ENCODE measurements at regions not wholly inside any gene's neighbourhood (a gene's known extent, or its start where the extent isn't known, plus 50 kb on each side); places are given as distances from the start of the nearest gene placed in this dataset.

DNA sequence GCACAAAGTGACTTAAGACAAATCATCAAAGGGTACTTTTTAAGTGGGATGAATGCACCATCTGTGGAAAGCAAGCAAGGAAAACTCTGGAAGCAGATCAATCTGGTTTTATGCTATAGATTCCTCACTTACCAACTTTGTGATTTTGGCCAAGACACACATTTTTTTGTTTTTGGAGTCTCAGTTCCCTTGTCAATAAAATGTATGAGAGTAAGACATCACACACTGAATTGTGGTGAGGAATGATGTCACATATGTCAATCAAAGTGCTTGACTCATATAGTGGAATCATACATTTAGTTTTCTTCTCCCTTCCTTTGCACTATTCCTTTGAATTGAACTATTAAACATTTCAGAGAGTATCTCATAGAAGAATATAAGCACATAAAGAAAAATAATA lies 620.5 kb upstream of the CITED2 start:
- DNase-seq, result no peak
- no peak overlapping the region for H3K4me3 ChIP-seq
- no peaks in the 10 kb centered on the region for H3K36me3 ChIP-seq
- ATAC-seq, result no peak
- H3K9me3 ChIP-seq, result no peaks in the 10 kb centered on the region
- no peaks in the 10 kb centered on the region for H3K27me3 ChIP-seq (ENCODE audit: low read depth)
- no peak for TF ChIP-seq CTCF (IDR thresholded peaks at IDR 0.05)
- no peak overlapping the region for H3K27ac ChIP-seq
- intact Hi-C loops (cut with DNase I), result no loop called here
- peaks cover 7% of the 10 kb centered on the region for H3K4me1 ChIP-seq

GRCh38 chr6:139990856-139991465 lies 616.5 kb upstream of the CITED2 start:
- intact Hi-C loops (cut with DNase I), result no loop called here
- Histone ChIP-seq H3K36me3 (no peaks in the 10 kb centered on the region), H3K4me1 (peaks cover 10% of the 10 kb centered on the region), H3K9me3 (no peaks in the 10 kb centered on the region), H3K27ac (no peak overlapping the region), H3K4me3 (no peak overlapping the region), H3K27me3 (ENCODE audit: low read depth) (no peaks in the 10 kb centered on the region)
- DNase-seq, result no peak
- ATAC-seq, result peak; percentile 45 to 85
- no peak for TF ChIP-seq CTCF (IDR thresholded peaks at IDR 0.05)

GRCh38 chr6:139990026-139990686 lies 615.7 kb upstream of the CITED2 start:
- Histone ChIP-seq H3K9me3 (no peaks in the 10 kb centered on the region), H3K36me3 (no peaks in the 10 kb centered on the region), H3K27ac (no peak overlapping the region), H3K27me3 (ENCODE audit: low read depth) (no peaks in the 10 kb centered on the region), H3K4me1 (peaks cover 10% of the 10 kb centered on the region), H3K4me3 (no peak overlapping the region)
- peak; percentile 35 to 43 for ATAC-seq
- no peak for TF ChIP-seq CTCF (IDR thresholded peaks at IDR 0.05)
- intact Hi-C loops (cut with DNase I), result no loop called here
- DNase-seq, result no peak

GRCh38 chr6:139988685-139989084 lies 614.2 kb upstream of the CITED2 start:
- intact Hi-C loops (cut with DNase I), result no loop called here
- H3K9me3 ChIP-seq, result no peaks in the 10 kb centered on the region

GRCh38 chr6:139987091-139987490 lies 612.6 kb upstream of the CITED2 start:
- intact Hi-C loops (cut with DNase I), result no loop called here
- H3K27ac ChIP-seq, result no peak overlapping the region
- H3K4me1 ChIP-seq, result peaks cover 20% of the 10 kb centered on the region
- H3K9me3 ChIP-seq, result no peaks in the 10 kb centered on the region
- no peaks in the 10 kb centered on the region for H3K27me3 ChIP-seq (ENCODE audit: low read depth)
- ATAC-seq (no peak), DNase-seq (no peak)
- H3K4me3 ChIP-seq, result no peak overlapping the region
- H3K36me3 ChIP-seq, result no peaks in the 10 kb centered on the region
- no peak for TF ChIP-seq CTCF (IDR thresholded peaks at IDR 0.05)

More at GRCh38 chr6:139988685-139989084, 614.2 kb upstream of the CITED2 start:
- Histone ChIP-seq H3K27ac (no peak overlapping the region), H3K4me1 (peaks cover 10% of the 10 kb centered on the region), H3K36me3 (no peaks in the 10 kb centered on the region), H3K4me3 (no peak overlapping the region), H3K27me3 (ENCODE audit: low read depth) (no peaks in the 10 kb centered on the region)
- ATAC-seq, result no peak
- no peak for TF ChIP-seq CTCF (IDR thresholded peaks at IDR 0.05)
- DNase-seq, result no peak

All from lower lobe of right lung (tissue), 2 donors.